C1 segment of cervical spinal cord (tissue), 14 donors: ENCODE measurements at regions not wholly inside any gene's neighbourhood (a gene's known extent, or its start where the extent isn't known, plus 50 kb on each side); places are given as distances from the start of the nearest gene placed in this dataset.
A peak's percentile ranks its signal among the peaks of the same experiment; 100 is the strongest.

Experiments used
- DNase-seq, 14 donors: peaks; one replicate each; lab custom pipeline; 2025; lab: John Stamatoyannopoulos, UW

DNA sequence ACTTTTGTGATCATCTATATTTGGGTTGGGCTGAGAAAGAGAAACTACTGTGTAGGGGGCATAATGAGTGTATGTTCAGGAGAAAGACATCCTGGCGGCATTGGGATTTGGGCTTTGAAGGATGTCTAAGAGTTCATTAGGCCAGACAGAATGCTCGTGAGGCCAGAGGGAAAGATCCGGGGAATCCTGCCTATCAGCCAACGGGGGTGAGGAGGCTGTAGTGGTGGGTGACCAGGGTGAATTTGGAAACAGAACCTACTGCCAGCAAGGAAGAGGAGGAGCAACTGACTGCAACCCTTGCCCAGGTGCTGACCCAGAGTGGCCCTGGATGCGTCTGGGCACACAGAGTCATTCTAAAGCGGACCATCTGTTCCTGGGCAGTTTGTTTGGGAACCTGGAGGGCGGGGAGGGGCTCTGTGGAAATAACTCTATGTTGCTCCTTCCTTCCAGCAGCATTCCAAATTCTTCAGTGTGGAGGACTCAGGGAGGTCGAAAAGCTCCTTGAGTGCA is 56.9 kb upstream of the ECE1 start:
- no peak for DNase-seq

DNA sequence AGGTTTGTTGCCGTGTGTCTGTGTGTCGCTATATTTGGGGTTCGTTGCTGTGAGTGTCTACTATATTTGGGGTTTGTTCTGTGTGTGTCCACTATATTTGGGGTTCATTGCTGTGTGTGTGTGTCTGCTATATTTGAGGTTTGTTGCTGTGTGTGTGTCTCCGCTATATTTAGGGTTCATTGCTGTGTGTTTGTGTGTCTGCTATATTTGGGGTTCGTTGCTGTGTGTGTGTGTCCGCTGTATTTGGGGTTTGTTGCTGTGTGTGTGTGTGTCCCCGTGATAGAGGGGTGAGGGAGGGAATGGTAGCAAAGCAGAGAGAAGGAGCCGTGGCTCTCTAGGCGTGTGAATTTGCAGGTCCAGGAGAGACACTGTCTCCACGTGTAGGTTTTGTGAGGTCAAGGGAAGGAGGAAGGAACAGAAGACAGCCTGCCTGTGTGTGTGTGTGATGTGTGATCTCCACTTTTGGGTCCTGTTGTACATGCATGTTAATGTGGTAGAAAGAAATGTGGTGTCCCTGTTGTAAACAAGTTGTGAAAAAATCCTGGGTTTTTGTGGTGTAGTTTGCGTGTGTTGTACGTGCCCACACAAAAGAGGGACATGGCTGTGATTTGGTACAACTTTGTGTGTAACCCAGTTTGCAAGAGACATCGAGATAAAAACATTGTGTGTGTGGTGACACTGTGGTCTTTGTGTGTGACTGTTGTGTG is 56.3 kb upstream of the ECE1 start:
- DNase-seq: no peak

DNA sequence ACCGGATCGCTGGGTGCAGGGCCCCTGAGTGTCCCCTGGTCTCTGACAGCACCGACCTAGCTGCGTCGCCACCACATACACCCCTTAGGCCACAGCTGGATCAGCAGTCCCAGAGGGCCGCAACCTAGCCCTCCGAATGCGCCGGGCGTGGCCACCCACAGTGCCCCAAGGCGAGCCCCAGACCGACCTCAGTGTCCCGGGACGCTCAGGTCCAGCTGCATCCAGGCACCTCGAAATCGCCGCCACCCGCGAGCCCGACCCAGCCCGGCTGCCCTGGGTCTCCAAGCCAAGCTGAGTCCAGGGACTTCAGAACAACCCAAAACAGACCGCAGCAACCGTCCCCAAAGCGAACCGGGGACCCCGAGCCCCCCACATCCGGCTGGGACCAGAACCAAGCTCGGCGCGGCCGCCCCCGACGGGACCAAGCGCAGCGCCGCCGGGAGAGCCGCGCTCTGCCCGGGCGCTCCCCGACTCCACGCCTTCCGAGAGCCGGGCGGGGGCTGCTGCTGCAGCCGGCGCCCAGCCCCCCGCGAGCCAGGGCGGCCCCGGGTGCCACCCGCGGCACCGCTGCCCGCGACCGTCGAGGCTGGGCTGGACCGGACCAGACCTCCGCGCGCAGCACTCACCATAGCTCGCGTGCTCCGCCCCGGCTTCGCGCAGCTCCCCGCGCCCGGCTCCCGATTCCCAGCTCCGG is 54.6 kb upstream of the ECE1 start:
- DNase-seq: peak in 1 of 14 donors; percentile 35

DNA sequence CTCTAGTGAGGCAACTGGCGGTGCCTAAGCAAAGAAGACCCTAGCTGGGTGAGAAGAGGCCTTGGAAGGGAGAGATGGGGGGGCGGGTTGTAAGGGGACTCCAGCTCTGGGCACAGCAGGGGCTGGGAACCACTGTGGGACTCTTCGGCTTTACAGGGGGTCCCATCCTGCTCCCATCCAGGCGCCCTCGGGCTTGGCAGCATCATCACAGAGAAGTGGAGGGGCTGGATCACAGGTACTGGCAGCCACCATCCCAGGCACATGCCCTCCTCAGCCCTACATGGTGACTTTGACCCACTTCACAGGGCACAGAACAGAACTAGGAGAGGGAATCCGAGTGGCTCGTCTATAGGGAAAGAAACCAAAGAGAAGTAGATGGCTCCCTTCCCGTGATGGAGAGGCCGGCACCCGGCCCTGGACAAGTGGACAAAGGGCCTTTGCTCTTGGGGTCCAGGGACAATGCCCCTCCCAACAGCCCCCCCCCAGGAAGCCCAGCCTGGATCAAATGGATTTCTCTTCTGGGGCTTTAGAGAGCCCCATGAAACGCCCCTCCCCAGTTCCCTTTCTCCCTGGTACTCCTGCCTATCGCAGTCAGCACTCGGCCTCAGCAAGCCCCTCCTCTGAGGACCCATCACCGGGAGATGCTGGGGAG is 54.0 kb upstream of the ECE1 start:
- no peak for DNase-seq

DNA sequence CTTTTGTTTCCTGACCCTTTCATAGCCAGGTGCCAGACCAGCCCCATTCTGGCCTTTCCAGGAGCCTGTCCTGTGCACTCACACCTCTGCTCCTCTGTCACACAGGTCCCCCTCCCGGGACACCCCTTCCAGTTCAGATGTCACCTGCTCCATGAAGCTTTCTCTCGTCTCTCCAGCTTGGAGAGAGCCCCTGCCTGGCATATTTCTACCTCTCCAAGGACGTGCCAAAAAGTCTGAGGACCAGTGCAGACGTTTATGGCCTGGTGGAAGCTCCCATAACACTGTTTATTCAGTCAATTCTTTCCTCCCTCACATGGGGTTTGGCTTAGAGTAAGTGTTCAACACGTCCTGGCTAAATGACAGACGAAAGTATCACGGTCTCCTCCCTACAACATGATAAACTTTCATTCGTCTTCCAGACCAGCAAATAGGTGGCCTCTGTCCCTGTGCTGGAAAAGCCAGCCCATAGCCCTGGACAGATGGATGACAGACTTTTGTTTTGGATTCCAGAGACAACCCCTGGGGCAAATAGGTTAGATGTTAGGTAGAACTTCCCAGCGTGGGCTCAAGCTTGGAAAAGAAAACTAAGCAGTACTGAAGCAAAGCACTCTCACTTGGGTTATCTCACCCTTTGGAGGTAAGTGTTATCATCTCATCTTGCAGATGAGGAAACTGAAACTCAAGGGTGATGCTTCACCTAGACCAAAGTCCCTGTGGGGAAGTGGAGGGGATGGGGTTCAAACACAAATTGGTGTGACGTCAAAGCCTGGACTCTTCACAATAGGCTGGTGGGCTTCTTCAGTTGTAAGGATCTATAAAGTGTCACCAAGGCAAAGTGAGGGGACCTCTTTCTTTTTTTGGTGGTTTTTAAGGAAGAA is 52.9 kb upstream of the ECE1 start:
- no peak for DNase-seq

DNA sequence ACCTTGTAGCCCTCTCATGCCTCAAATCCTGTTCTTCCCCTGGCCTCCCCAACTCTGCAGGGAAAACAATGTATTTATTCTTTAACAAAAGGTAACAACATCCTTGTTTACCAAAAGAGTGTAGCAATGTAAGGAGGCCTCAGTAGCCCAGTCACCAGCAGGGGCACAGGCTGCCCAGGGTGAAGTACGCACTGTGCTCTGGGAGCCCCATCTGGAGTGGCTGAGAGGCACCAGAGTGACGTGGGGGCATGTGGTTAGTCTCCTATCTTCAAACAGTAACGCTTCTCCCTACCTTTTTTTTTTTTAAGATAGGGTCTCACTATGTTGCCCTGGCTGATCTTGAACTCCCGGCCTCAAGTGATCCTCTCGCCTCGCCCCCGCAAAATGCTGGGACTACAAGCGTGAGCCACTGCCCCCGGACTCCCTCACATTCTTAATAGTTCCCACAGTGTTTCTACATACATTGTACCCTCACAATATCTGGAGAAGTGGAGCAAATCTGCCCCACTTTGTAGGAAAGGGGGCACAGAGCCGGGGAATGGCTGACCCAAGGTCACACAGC is 51.3 kb upstream of the ECE1 start:
- DNase-seq: no peak

DNA sequence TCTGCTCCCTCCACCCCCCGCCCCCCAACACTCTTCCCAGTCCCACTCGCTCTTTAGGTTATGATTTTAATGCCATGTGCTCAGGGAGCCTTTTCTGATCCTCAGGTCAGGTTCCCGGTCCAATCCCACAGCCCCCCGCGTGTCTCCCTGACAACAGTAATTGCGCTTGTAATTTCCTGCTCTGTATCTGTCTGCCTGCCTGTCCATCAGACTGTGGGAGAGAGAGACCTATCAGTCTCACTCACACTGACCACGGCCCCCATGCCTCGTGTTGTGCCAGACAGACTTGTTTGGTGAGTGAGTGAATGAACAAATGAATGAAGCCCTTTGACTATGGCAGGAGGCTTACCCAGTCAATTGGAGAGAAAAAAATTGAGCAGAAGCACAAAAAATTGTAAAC is 50.8 kb upstream of the ECE1 start:
- DNase-seq: no peak

DNA sequence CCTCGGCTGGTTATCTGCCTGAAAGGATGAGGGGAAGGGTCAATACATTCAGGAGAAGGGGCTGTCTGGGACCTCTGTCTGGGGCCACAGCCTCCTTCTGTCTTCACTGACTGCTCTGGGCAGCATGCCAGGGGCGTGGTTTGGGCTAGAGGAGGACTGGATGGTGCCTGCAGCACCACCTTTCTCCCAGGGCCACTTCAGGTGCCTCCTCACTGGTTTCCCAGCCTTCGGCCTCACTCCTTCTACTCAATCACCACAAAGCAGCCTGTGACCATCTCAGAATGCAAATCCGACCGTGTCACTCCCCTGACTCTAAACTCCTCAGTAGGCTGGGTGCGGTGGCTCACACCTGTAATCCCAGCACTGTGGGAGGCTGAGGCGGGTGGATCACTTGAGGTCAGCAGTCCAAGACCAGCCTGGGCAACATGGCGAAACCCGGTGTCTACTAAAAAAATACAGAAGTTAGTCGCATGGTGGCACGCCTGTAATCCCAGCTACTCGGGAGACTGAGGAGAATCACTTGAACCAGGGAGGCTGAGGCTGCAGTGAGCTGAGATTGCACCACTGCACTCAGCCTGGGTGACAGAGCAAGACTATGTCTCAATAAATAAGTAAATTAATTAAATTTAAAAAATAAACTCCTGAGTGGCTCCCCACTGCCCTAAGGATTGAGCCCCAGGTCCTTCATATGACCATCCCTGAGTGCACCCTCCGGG is 50.1 kb upstream of the ECE1 start:
- DNase-seq: no peak
